Right cardiac atrium (tissue), 5 donors: ENCODE measurements at regions not wholly inside any gene's neighbourhood (a gene's known extent, or its start where the extent isn't known, plus 50 kb on each side); places are given as distances from the start of the nearest gene placed in this dataset.

Experiments used
- ATAC-seq, 2 donors: fragments of 200-7000 bp; cut with Tn5 transposase; one replicate each; pipeline versions ENCODE4 v1.8.0 to v1.9.1; 2020; ENCODE audit warnings: moderate library complexity in 2 of 2, mild to moderate bottlenecking in 1 of 2
- DNase-seq, 3 donors: peaks; one replicate each; pipeline ENCODE4 v3.0.0-alpha.2; 2020
- H3K27ac ChIP-seq: one replicate; pipeline ENCODE4 v1.5.1; 2013; ENCODE audit warnings: mild to moderate bottlenecking, low read length, control low read depth, moderate library complexity
- H3K27me3 ChIP-seq: one replicate; pipeline ENCODE4 v1.6.1; 2013; ENCODE audit not compliant: control insufficient read depth, insufficient read depth
- H3K4me1 ChIP-seq: one replicate; pipeline ENCODE4 v1.6.1; 2013; ENCODE audit warnings: low read length; ENCODE audit not compliant: control insufficient read depth, insufficient read depth
- H3K4me3 ChIP-seq: one replicate; pipeline ENCODE4 v1.5.1; 2013; ENCODE audit warnings: low read length, control low read depth
- H3K9me3 ChIP-seq: one replicate; pipeline ENCODE4 v1.6.1; 2013; ENCODE audit warnings: low read length; ENCODE audit not compliant: control insufficient read depth
- WGBS: extraction: QIAGEN DNeasy Blood & Tissue Kit; methylation state at CpG from one replicate; pipeline ENCODE4 v1.1.7; 2013; 5-methylcytosine and 5-hydroxymethylcytosine counted together
- intact Hi-C, 4 donors: fragments of 100-400 bp; cut with DNase I; formaldehyde crosslinking; loops; one replicate each; pipeline versions ENCODE4 v1.11.0 to v1.14.0; 2022 to 2023
- donor health status: healthy with polysubstance abuse.
- donor health status: DM: no; HTN: yes; CAD: no.
- donor health status: DM: no; HTN: no; CAD: no.
- donor health status: DM: no; HTN: yes; CAD: no; lungs with severe emphysema.
- donor health status: DM: yes; HTN: yes; CAD: no.

GRCh38 chr9:75616052-75616451 lies 274.4 kb upstream of the PCSK5 start:
- H3K27ac ChIP-seq = no peak overlapping the region
- no peak overlapping the region for H3K4me3 ChIP-seq
- DNase-seq = no peak
- no peaks in the 10 kb centered on the region for H3K27me3 ChIP-seq
- intact Hi-C loops = loop anchor here in 1 of 4 donors (10.0 kb wide), 1 partner anchor 239 kb away; no protein-coding TSS in a partner anchor
- no peaks in the 10 kb centered on the region for H3K9me3 ChIP-seq
- no peak for ATAC-seq
- peaks cover 2% of the 10 kb centered on the region for H3K4me1 ChIP-seq
- 43% methylated on average over 1 of the region's 1 CpG for WGBS

GRCh38 chr9:75616841-75617566 lies 273.5 kb upstream of the PCSK5 start:
- WGBS = 93% methylated on average over 3 of the region's 3 CpGs
- H3K4me3 ChIP-seq = no peak overlapping the region
- no peak overlapping the region for H3K27ac ChIP-seq
- peaks cover 2% of the 10 kb centered on the region for H3K4me1 ChIP-seq
- DNase-seq (no peak), ATAC-seq (no peak)
- H3K27me3 ChIP-seq = no peaks in the 10 kb centered on the region
- no peaks in the 10 kb centered on the region for H3K9me3 ChIP-seq
- intact Hi-C loops = loop anchor here in 1 of 4 donors (10.0 kb wide), 1 partner anchor 238 kb away; no protein-coding TSS in a partner anchor

- Histone ChIP-seq H3K4me3 (no peak overlapping the region), H3K27ac (no peak overlapping the region), H3K9me3 (no peaks in the 10 kb centered on the region), H3K27me3 (no peaks in the 10 kb centered on the region), H3K4me1 (no peaks in the 10 kb centered on the region)
- ATAC-seq = no peak
- intact Hi-C loops = no loop called here
- no peak for DNase-seq
Measured at GRCh38 chr9:75623462-75623861, 267.0 kb upstream of the PCSK5 start.

GRCh38 chr9:75624998-75625397 lies 265.5 kb upstream of the PCSK5 start:
- WGBS = 51% methylated on average over 2 of the region's 2 CpGs
- Histone ChIP-seq H3K27ac (no peak overlapping the region), H3K9me3 (no peaks in the 10 kb centered on the region), H3K27me3 (no peaks in the 10 kb centered on the region), H3K4me3 (no peak overlapping the region), H3K4me1 (no peaks in the 10 kb centered on the region)
- ATAC-seq (no peak), DNase-seq (no peak)
- intact Hi-C loops = no loop called here

GRCh38 chr9:75626860-75627259 lies 263.6 kb upstream of the PCSK5 start:
- no peak overlapping the region for H3K4me3 ChIP-seq
- H3K4me1 ChIP-seq = no peaks in the 10 kb centered on the region
- ATAC-seq = no peak
- no peaks in the 10 kb centered on the region for H3K9me3 ChIP-seq
- no peaks in the 10 kb centered on the region for H3K27me3 ChIP-seq
- intact Hi-C loops = no loop called here
- DNase-seq = no peak
- H3K27ac ChIP-seq = no peak overlapping the region
- 60% methylated on average over 1 of the region's 1 CpG for WGBS

GRCh38 chr9:75628952-75629351 lies 261.5 kb upstream of the PCSK5 start:
- Histone ChIP-seq H3K4me3 (no peak overlapping the region), H3K27me3 (no peaks in the 10 kb centered on the region), H3K4me1 (no peaks in the 10 kb centered on the region), H3K9me3 (no peaks in the 10 kb centered on the region), H3K27ac (no peak overlapping the region)
- 60% methylated on average over 3 of the region's 3 CpGs for WGBS
- intact Hi-C loops = no loop called here
- ATAC-seq (no peak), DNase-seq (no peak)

GRCh38 chr9:75633451-75634057 lies 256.9 kb upstream of the PCSK5 start:
- Histone ChIP-seq H3K27me3 (no peaks in the 10 kb centered on the region), H3K27ac (no peak overlapping the region), H3K4me1 (no peaks in the 10 kb centered on the region), H3K4me3 (no peak overlapping the region), H3K9me3 (no peaks in the 10 kb centered on the region)
- 72% methylated on average over 7 of the region's 7 CpGs for WGBS
- intact Hi-C loops = no loop called here
- ATAC-seq (no peak), DNase-seq (no peak)

GRCh38 chr9:75636427-75637045 lies 253.9 kb upstream of the PCSK5 start:
- DNase-seq = no peak
- Histone ChIP-seq H3K4me3 (no peak overlapping the region), H3K27me3 (no peaks in the 10 kb centered on the region), H3K4me1 (no peaks in the 10 kb centered on the region), H3K9me3 (no peaks in the 10 kb centered on the region), H3K27ac (no peak overlapping the region)
- intact Hi-C loops = no loop called here
- peak; percentile 72 to 87 for ATAC-seq
- 53% methylated on average over 4 of the region's 4 CpGs for WGBS

- Histone ChIP-seq H3K4me3 (no peak overlapping the region), H3K27me3 (no peaks in the 10 kb centered on the region), H3K4me1 (peaks cover 2% of the 10 kb centered on the region), H3K27ac (no peak overlapping the region), H3K9me3 (no peaks in the 10 kb centered on the region)
- ATAC-seq (no peak), DNase-seq (no peak)
- intact Hi-C loops = no loop called here
- 86% methylated on average over 1 of the region's 1 CpG for WGBS
Measured at GRCh38 chr9:75639971-75640610, 250.4 kb upstream of the PCSK5 start.

- Histone ChIP-seq H3K4me1 (peaks cover 2% of the 10 kb centered on the region), H3K27me3 (no peaks in the 10 kb centered on the region), H3K9me3 (no peaks in the 10 kb centered on the region), H3K4me3 (no peak overlapping the region), H3K27ac (no peak overlapping the region)
- intact Hi-C loops = no loop called here
- ATAC-seq (peak in 1 of 2 donors; percentile 75), DNase-seq (no peak)
Measured at GRCh38 chr9:75642522-75642921, 248.0 kb upstream of the PCSK5 start.

- H3K27ac ChIP-seq = no peak overlapping the region
- no peaks in the 10 kb centered on the region for H3K9me3 ChIP-seq
- 43% methylated on average over 2 of the region's 2 CpGs for WGBS
- ATAC-seq (peak in 1 of 2 donors; percentile 23), DNase-seq (no peak)
- intact Hi-C loops = no loop called here
- no peak overlapping the region for H3K4me3 ChIP-seq
- H3K27me3 ChIP-seq = no peaks in the 10 kb centered on the region
- H3K4me1 ChIP-seq = peaks cover 2% of the 10 kb centered on the region
Measured at GRCh38 chr9:75644649-75645048, 245.8 kb upstream of the PCSK5 start.
